ENCODE measurements at regions not wholly inside any gene's neighbourhood (a gene's known extent, or its start where the extent isn't known, plus 50 kb on each side); places are given as distances from the start of the nearest gene placed in this dataset.

- Histone ChIP-seq H3K4me1 (ENCODE audit: low read length) (peaks cover 7% of the 10 kb centered on the region), H3K9me2 (replicated peaks; ENCODE audit: insufficient read depth, low read length) (no peaks in the 10 kb centered on the region), H3K9ac (ENCODE audit: low read length) (no peak overlapping the region), H3K4me2 (ENCODE audit: low read depth, low read length, poor library complexity, severe bottlenecking) (no peak overlapping the region), H3K27me3 (ENCODE audit: low read length) (no peaks in the 10 kb centered on the region), H3K36me3 (ENCODE audit: insufficient read depth, low read length) (no peaks in the 10 kb centered on the region), H2AFZ (ENCODE audit: low read length) (no peak overlapping the region), H3K4me3 (ENCODE audit: low read length) (no peak overlapping the region), H3K79me2 (ENCODE audit: low read length) (no peaks in the 10 kb centered on the region), H3K27ac (ENCODE audit: low read length) (no peak overlapping the region), H4K20me1 (ENCODE audit: insufficient read depth, low read depth, low read length) (no peaks in the 10 kb centered on the region), H3K9me3 (ENCODE audit: low read length) (no peaks in the 10 kb centered on the region)
- no peak for DNase-seq
Measured at GRCh38 chr2:121904656-121905055, 149.2 kb downstream of the TSN start.

- Histone ChIP-seq H4K20me1 (ENCODE audit: insufficient read depth, low read depth, low read length) (no peaks in the 10 kb centered on the region), H3K4me3 (ENCODE audit: low read length) (no peak overlapping the region), H3K9ac (ENCODE audit: low read length) (no peak overlapping the region), H3K27ac (ENCODE audit: low read length) (no peak overlapping the region), H3K9me2 (replicated peaks; ENCODE audit: insufficient read depth, low read length) (no peaks in the 10 kb centered on the region), H3K4me1 (ENCODE audit: low read length) (peaks cover 7% of the 10 kb centered on the region), H3K9me3 (ENCODE audit: low read length) (no peaks in the 10 kb centered on the region), H3K27me3 (ENCODE audit: low read length) (no peaks in the 10 kb centered on the region), H3K79me2 (ENCODE audit: low read length) (no peaks in the 10 kb centered on the region), H3K36me3 (ENCODE audit: insufficient read depth, low read length) (no peaks in the 10 kb centered on the region), H2AFZ (ENCODE audit: low read length) (no peak overlapping the region), H3K4me2 (ENCODE audit: low read depth, low read length, poor library complexity, severe bottlenecking) (no peak overlapping the region)
- DNase-seq, result no peak
Measured at GRCh38 chr2:121905201-121905600, 149.8 kb downstream of the TSN start.

GRCh38 chr2:121906170-121906569 lies 150.7 kb downstream of the TSN start:
- no peaks in the 10 kb centered on the region for H3K4me1 ChIP-seq (ENCODE audit: low read length)
- no peak overlapping the region for H3K27ac ChIP-seq (ENCODE audit: low read length)
- no peaks in the 10 kb centered on the region for H3K9me3 ChIP-seq (ENCODE audit: low read length)
- H4K20me1 ChIP-seq (ENCODE audit: insufficient read depth, low read depth, low read length), result no peaks in the 10 kb centered on the region
- no peak overlapping the region for H3K4me3 ChIP-seq (ENCODE audit: low read length)
- DNase-seq, result no peak
- H3K9ac ChIP-seq (ENCODE audit: low read length), result no peak overlapping the region
- no peak overlapping the region for H2AFZ ChIP-seq (ENCODE audit: low read length)
- H3K4me2 ChIP-seq (ENCODE audit: low read depth, low read length, poor library complexity, severe bottlenecking), result no peak overlapping the region
- H3K9me2 ChIP-seq (replicated peaks; ENCODE audit: insufficient read depth, low read length), result no peaks in the 10 kb centered on the region
- H3K27me3 ChIP-seq (ENCODE audit: low read length), result no peaks in the 10 kb centered on the region
- no peaks in the 10 kb centered on the region for H3K36me3 ChIP-seq (ENCODE audit: insufficient read depth, low read length)
- no peaks in the 10 kb centered on the region for H3K79me2 ChIP-seq (ENCODE audit: low read length)

GRCh38 chr2:121907928-121908327 lies 152.5 kb downstream of the TSN start:
- no peak for DNase-seq
- H3K9ac ChIP-seq (ENCODE audit: low read length), result no peak overlapping the region
- H3K27ac ChIP-seq (ENCODE audit: low read length), result no peak overlapping the region

GRCh38 chr2:121910139-121910538 lies 154.7 kb downstream of the TSN start:
- no peaks in the 10 kb centered on the region for H3K4me1 ChIP-seq (ENCODE audit: low read length)
- no peaks in the 10 kb centered on the region for H3K27me3 ChIP-seq (ENCODE audit: low read length)
- no peak overlapping the region for H3K4me2 ChIP-seq (ENCODE audit: low read depth, low read length, poor library complexity, severe bottlenecking)
- no peak for DNase-seq
- H3K9me3 ChIP-seq (ENCODE audit: low read length), result no peaks in the 10 kb centered on the region
- H3K9me2 ChIP-seq (replicated peaks; ENCODE audit: insufficient read depth, low read length), result no peaks in the 10 kb centered on the region
- no peaks in the 10 kb centered on the region for H3K36me3 ChIP-seq (ENCODE audit: insufficient read depth, low read length)
- H3K79me2 ChIP-seq (ENCODE audit: low read length), result no peaks in the 10 kb centered on the region
- H3K27ac ChIP-seq (ENCODE audit: low read length), result no peak overlapping the region
- no peaks in the 10 kb centered on the region for H4K20me1 ChIP-seq (ENCODE audit: insufficient read depth, low read depth, low read length)
- no peak overlapping the region for H3K4me3 ChIP-seq (ENCODE audit: low read length)
- no peak overlapping the region for H2AFZ ChIP-seq (ENCODE audit: low read length)
- no peak overlapping the region for H3K9ac ChIP-seq (ENCODE audit: low read length)

More at GRCh38 chr2:121907928-121908327, 152.5 kb downstream of the TSN start:
- Histone ChIP-seq H3K27me3 (ENCODE audit: low read length) (no peaks in the 10 kb centered on the region), H2AFZ (ENCODE audit: low read length) (no peak overlapping the region), H3K9me2 (replicated peaks; ENCODE audit: insufficient read depth, low read length) (no peaks in the 10 kb centered on the region), H3K4me1 (ENCODE audit: low read length) (no peaks in the 10 kb centered on the region), H3K4me3 (ENCODE audit: low read length) (no peak overlapping the region), H3K36me3 (ENCODE audit: insufficient read depth, low read length) (no peaks in the 10 kb centered on the region), H4K20me1 (ENCODE audit: insufficient read depth, low read depth, low read length) (no peaks in the 10 kb centered on the region), H3K4me2 (ENCODE audit: low read depth, low read length, poor library complexity, severe bottlenecking) (no peak overlapping the region), H3K9me3 (ENCODE audit: low read length) (no peaks in the 10 kb centered on the region), H3K79me2 (ENCODE audit: low read length) (no peaks in the 10 kb centered on the region)

GRCh38 chr2:121911036-121911435 lies 155.6 kb downstream of the TSN start:
- no peaks in the 10 kb centered on the region for H3K9me3 ChIP-seq (ENCODE audit: low read length)
- no peak overlapping the region for H3K27ac ChIP-seq (ENCODE audit: low read length)
- no peaks in the 10 kb centered on the region for H4K20me1 ChIP-seq (ENCODE audit: insufficient read depth, low read depth, low read length)
- no peak for DNase-seq
- no peaks in the 10 kb centered on the region for H3K4me1 ChIP-seq (ENCODE audit: low read length)
- no peaks in the 10 kb centered on the region for H3K9me2 ChIP-seq (replicated peaks; ENCODE audit: insufficient read depth, low read length)
- H3K4me2 ChIP-seq (ENCODE audit: low read depth, low read length, poor library complexity, severe bottlenecking), result no peak overlapping the region
- no peaks in the 10 kb centered on the region for H3K36me3 ChIP-seq (ENCODE audit: insufficient read depth, low read length)
- H2AFZ ChIP-seq (ENCODE audit: low read length), result no peak overlapping the region
- no peak overlapping the region for H3K9ac ChIP-seq (ENCODE audit: low read length)
- H3K27me3 ChIP-seq (ENCODE audit: low read length), result no peaks in the 10 kb centered on the region
- H3K4me3 ChIP-seq (ENCODE audit: low read length), result no peak overlapping the region
- H3K79me2 ChIP-seq (ENCODE audit: low read length), result no peaks in the 10 kb centered on the region

GRCh38 chr2:121917143-121917542 lies 161.7 kb downstream of the TSN start:
- Histone ChIP-seq H3K4me2 (ENCODE audit: low read depth, low read length, poor library complexity, severe bottlenecking) (no peak overlapping the region), H3K27me3 (ENCODE audit: low read length) (no peaks in the 10 kb centered on the region), H2AFZ (ENCODE audit: low read length) (no peak overlapping the region), H3K9ac (ENCODE audit: low read length) (no peak overlapping the region), H3K4me1 (ENCODE audit: low read length) (no peaks in the 10 kb centered on the region), H3K27ac (ENCODE audit: low read length) (no peak overlapping the region), H4K20me1 (ENCODE audit: insufficient read depth, low read depth, low read length) (no peaks in the 10 kb centered on the region), H3K79me2 (ENCODE audit: low read length) (no peaks in the 10 kb centered on the region), H3K9me3 (ENCODE audit: low read length) (no peaks in the 10 kb centered on the region), H3K9me2 (replicated peaks; ENCODE audit: insufficient read depth, low read length) (no peaks in the 10 kb centered on the region), H3K36me3 (ENCODE audit: insufficient read depth, low read length) (no peaks in the 10 kb centered on the region), H3K4me3 (ENCODE audit: low read length) (no peak overlapping the region)
- DNase-seq, result no peak

- Histone ChIP-seq H3K27me3 (ENCODE audit: low read length) (no peaks in the 10 kb centered on the region), H3K27ac (ENCODE audit: low read length) (no peak overlapping the region), H3K4me3 (ENCODE audit: low read length) (no peak overlapping the region), H3K4me1 (ENCODE audit: low read length) (no peaks in the 10 kb centered on the region), H4K20me1 (ENCODE audit: insufficient read depth, low read depth, low read length) (no peaks in the 10 kb centered on the region), H3K79me2 (ENCODE audit: low read length) (no peaks in the 10 kb centered on the region), H3K9me3 (ENCODE audit: low read length) (no peaks in the 10 kb centered on the region), H2AFZ (ENCODE audit: low read length) (no peak overlapping the region), H3K4me2 (ENCODE audit: low read depth, low read length, poor library complexity, severe bottlenecking) (no peak overlapping the region), H3K36me3 (ENCODE audit: insufficient read depth, low read length) (no peaks in the 10 kb centered on the region), H3K9ac (ENCODE audit: low read length) (no peak overlapping the region), H3K9me2 (replicated peaks; ENCODE audit: insufficient read depth, low read length) (no peaks in the 10 kb centered on the region)
- no peak for DNase-seq
Measured at GRCh38 chr2:121918231-121918630, 162.8 kb downstream of the TSN start.

GRCh38 chr2:121919803-121920202 lies 164.4 kb downstream of the TSN start:
- no peaks in the 10 kb centered on the region for H3K27me3 ChIP-seq (ENCODE audit: low read length)

More at GRCh38 chr2:121919803-121920202, 164.4 kb downstream of the TSN start:
- H3K36me3 ChIP-seq (ENCODE audit: insufficient read depth, low read length), result no peaks in the 10 kb centered on the region
- no peak overlapping the region for H2AFZ ChIP-seq (ENCODE audit: low read length)
- no peak for DNase-seq
- no peaks in the 10 kb centered on the region for H3K9me2 ChIP-seq (replicated peaks; ENCODE audit: insufficient read depth, low read length)
- no peak overlapping the region for H3K4me3 ChIP-seq (ENCODE audit: low read length)
- H3K27ac ChIP-seq (ENCODE audit: low read length), result no peak overlapping the region
- no peaks in the 10 kb centered on the region for H3K4me1 ChIP-seq (ENCODE audit: low read length)
- no peak overlapping the region for H3K4me2 ChIP-seq (ENCODE audit: low read depth, low read length, poor library complexity, severe bottlenecking)
- no peaks in the 10 kb centered on the region for H3K9me3 ChIP-seq (ENCODE audit: low read length)
- no peaks in the 10 kb centered on the region for H4K20me1 ChIP-seq (ENCODE audit: insufficient read depth, low read depth, low read length)
- H3K9ac ChIP-seq (ENCODE audit: low read length), result no peak overlapping the region
- H3K79me2 ChIP-seq (ENCODE audit: low read length), result no peaks in the 10 kb centered on the region
